Activated naive CD4-positive, alpha-beta T cell (primary cell): ENCODE measurements at regions not wholly inside any gene's neighbourhood (a gene's known extent, or its start where the extent isn't known, plus 50 kb on each side); places are given as distances from the start of the nearest gene placed in this dataset.
"Not testable (repeated sequence)": the region's sequence is repeated elsewhere in the genome, so short reads cannot be mapped to it uniquely, and the experiment has no call there.

Experiments used
- DNase-seq, 4 experiments: peaks; one replicate each; lab custom pipeline; 2025; lab: John Stamatoyannopoulos, UW

DNA sequence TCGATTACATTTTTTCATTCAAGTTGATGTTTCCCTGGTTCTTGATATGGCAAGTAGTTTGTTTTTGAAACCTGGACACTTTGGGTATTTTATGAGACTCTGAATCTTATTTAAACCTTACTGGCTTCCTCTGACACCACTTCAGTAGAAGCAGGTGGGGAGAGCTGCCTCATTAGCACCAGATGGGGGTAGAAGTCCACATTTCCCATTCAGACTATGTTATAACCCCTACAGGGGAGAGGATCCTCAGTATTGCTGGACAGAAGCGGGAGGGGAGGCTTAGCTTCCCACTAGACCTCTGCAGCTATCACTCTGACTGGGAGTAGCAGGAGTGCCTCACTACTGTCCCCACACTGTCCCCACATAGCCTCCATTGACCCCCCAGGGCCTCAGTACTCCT is 145.3 kb upstream of the SLC35G4 start:
- DNase-seq: no peak

DNA sequence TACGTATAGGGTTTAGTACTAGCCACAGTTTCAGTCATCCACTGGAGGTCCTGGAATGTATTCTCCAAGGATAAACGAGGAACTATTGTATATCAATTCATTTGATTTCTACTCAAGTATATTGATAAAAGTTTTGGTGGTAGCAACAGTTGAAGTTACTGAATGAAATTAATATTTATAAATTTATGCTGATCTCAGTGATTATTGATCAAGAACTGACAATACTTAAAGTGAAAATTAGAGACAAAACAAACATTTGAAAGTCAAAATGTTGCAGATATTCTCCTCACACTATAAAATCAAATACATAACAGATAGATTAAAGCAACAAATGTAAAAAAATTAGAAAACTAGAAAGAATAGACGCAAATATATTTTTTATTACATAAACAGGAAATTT is 150.9 kb upstream of the SLC35G4 start:
- DNase-seq: no peak

DNA sequence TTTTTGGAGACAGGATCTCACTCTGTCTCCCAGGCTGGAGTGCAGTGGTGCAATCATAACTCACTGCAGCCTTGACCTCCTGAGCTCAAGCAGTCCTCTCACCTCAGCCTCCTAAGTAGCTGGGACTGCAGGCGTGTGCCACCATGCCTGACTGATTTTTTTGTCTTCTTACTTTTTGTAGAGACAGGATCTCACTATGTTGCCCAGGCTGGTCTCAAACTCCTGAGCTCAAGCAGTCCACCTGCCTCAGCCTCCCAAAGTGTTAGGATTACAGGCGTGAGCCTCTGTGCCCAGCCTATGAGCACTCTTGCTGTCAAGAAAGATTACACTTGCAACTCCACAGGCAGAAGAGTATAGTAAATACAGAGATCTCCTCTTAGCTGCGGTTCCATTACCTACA is 151.5 kb upstream of the SLC35G4 start:
- not testable (repeated sequence) for DNase-seq

DNA sequence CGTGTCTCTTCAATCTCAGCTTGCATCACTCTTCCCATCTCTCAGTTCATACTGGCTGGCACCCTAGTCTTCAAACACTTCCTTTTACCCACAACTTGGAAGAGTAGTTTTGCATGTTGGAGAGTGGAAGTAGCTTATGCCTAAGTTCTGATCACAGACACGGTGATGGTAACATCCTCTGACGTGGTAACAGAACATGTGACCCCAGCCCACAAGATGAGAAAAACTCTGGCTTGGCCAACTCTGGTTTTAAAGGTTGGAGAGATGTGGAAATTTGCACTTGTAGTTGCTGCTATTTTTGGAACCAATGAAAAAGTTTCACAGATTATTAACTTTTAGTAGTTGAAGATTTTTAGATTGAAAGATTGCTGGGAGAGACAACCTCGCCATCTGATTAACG is 155.4 kb upstream of the SLC35G4 start:
- no peak for DNase-seq

DNA sequence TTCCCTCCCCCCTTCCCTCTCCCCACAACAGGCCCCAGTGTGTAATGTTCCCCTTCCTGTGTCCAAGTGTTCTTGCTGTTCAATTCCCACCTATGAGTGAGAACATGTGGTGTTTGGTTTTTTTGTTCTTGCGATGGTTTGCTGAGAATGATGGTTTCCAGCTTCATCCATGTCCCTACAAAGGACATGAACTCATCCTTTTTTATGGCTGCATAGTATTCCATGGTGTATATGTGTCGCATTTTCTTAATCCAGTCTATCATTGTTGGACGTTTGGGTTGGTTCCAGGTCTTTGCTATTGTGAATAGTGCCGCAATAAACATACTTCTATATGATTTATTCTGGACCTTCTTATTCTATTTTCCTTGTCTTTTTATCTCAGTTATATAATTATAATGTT is 165.2 kb upstream of the SLC35G4 start:
- not testable (repeated sequence) for DNase-seq

DNA sequence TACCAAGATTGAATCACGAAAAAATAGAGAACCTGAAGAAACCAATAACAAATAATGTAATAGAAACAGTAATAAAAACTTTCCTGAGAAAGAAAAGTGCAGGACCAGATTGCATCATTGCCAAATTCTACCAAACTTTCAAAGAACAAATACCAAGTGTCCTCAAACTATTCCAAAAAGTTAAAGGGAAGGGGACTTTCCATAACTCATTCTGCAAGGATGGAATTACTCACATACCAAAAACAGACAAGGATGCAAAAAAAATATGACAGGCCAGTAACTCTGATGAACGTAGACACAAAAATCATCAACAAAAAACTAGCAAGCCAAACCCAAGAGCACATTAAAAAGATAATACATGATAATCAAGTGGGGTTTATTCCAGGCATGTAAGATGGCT is 172.3 kb upstream of the SLC35G4 start:
- no peak for DNase-seq

DNA sequence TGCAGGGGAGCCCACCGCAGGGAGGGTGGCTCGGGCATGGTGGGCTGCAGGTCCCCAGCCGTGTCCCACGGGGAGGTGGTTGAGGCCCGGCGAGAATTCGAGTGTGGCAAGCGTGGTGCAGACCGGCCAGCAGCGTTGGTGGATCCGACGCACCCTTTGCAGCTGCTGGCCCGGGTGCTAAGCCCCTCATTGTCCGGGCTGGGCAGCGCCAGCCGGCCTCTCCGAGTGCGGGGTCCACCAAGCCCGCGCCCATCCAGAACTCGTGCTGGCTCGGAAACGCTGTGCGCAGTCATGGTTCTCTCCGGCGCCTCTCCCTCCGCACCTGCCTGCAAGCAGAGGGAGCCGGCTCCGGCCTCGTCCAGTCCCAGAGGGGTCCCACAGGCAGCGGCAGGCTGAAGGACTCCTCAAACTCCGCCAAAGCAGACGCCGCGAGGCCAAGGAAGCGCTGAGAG is 177.0 kb upstream of the SLC35G4 start:
- no peak for DNase-seq

DNA sequence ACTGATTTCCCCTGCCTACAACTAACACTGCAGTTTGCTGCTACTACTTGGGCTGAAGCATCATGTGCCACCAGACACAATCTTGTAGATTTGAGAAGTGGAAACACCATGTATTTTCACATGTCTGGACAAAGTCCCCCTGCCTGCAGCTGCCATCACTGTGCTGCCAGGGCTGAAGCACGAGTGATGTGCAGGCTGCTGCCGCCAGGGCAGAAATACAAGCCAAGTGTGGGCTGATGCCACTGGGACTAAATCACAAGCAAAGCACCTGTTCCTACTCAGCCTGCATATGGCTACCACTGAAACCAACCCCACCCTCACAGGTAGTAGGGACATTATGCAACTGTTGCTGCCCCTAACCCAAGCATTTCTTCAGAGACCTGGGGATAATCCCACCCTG is 179.5 kb upstream of the SLC35G4 start:
- DNase-seq: no peak

DNA sequence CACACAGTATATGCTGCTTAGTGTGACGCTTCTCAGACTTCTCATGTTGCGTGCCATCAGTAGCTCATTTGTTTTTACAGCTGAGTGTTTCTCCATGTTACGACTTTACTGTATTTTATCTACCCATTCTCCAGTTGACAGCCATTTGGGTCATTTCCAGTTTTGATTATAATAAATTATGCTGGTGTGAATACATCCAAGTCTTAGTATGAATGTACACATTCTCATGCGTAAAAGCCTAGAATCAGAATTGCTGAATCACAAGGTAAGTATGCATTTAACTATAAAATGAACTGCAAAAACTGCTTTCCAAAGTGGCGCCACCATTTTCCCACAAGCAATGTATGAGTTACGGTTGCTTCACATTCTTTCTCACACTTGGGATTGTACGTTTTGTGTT is 184.2 kb upstream of the SLC35G4 start:
- no peak for DNase-seq

DNA sequence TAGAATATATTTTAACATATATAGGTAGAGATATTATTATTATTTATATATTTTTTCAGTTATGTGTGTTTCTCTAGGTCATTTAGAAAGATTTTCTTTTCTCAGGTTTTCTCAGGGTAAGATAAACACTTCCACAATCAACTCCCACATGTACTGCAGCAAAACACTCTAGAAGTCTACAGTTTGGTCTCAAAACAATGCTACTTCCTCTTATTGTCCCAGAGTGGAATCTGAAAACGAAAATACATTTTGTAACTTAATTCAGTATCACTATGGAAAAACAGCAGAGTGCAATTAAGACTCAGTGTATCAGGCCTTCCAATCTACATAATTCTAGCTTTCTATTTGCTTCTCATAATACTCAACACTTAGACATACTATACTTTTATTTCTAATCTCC is 190.1 kb upstream of the SLC35G4 start:
- DNase-seq: no peak

DNA sequence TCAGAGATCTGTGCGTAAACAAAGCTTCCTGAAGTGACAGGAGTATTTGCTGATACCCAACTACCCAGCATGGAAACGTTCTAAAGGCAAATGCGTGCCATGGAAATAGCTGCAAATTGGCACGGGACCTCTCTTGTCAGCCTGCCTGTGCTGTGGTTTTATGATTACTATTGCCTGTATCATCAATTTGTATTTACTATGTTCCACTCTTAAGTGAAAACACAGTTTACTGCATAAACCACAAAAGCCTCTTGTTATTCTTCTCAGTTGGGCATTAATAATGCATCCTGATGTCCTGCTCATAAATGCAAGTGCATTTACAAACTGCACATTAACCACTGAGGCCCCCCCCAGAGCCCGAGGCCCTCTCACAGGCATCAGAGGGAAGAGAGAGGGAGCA is 196.6 kb upstream of the SLC35G4 start:
- DNase-seq: no peak

DNA sequence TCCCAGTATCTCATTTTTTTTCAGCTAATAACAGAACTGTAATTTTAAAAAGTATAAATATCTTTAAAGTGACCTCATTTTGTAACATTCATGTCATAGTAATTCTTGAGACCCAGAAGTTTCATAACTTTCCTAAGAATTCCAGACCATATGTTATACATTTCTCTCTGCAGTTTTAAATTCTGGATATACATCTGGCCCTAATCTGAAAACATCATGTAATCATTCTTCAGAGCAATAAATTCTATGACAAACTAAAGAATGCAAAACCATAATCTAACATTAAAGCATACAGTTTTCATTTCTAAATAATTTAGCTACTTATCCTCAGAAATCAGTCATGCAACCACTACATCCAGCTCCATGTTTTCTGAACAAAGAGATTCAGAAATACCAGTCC is 198.3 kb upstream of the SLC35G4 start:
- DNase-seq: no peak

DNA sequence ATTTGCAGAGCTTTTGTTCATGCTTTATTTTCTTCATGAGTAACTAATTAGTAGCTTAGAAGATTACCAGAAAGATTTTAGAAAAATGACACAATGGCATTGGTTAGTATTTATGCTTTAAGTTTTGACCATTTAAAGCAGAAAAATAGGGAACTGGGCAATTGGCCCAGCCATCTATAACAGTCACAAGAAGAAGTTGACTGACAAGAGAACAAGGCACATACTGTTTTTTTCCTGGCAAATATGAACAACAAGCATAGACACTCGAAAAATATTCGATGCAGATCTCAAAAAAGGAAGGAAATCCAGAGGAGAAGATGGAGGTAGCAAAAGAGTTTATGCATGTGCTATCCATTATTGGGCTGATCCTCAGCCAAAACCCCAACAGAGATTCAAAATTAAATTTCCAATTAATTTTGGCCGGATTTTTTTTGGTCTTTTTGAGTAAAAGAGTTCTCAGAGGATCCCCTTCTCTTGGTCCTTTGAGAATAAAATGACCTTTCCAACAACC is 200.8 kb upstream of the SLC35G4 start:
- DNase-seq: no peak

DNA sequence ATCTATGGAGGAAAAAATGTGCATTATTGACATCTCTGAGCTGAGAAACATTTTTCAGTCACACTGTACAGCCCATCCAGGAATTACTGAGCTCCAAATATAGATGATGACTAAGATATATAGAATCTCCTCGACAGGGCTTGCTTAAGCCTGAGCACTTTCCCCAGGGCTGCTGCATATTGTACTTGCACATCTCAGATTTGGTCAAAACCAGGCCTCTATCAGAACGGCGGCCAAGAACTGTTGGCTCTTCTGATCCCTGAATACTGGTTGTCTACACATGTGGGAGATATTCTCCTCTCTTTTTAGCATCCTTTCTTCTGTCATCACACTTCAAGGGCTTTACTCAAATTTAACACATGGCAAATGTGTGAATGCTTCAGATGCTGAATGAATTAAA is 201.5 kb upstream of the SLC35G4 start:
- DNase-seq: no peak

DNA sequence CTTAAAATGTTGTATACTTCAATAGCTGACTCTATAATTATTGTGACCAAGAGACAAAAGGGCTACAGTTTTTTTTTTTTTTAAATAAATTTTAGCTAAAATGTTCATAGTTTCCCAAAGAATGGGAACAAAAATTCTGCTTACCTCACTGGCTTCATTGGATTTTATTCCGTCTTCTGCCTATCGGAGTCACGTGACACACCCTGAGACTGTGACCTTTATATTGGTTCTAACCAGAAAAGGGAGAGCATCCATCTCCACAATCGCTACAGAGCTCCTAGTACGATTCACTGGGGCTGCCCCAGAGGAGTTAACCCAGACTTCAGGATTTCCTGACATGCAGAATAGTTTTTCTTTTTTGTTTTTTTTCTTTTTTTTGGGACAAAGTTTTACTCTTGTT is 203.6 kb upstream of the SLC35G4 start:
- no peak for DNase-seq

DNA sequence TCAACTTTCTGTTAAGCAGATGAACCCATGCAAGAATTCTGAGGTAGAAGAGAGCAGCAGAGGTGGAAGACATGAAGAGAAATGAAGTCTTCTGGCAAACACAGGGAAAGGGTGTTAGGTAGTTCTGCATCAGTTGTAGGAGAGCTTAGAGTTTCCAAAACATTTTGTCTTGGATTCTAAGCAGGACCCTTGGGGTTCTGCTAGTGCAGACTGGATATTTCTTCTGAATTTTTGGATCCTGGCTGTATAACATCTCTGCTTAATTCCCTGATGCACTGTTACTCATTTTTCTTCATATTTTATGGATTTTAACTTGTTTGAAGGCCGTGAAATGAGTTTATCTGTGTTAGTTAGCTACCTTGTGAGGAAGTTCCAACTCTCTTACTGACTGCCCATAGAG is 208.7 kb upstream of the SLC35G4 start:
- DNase-seq: no peak

DNA sequence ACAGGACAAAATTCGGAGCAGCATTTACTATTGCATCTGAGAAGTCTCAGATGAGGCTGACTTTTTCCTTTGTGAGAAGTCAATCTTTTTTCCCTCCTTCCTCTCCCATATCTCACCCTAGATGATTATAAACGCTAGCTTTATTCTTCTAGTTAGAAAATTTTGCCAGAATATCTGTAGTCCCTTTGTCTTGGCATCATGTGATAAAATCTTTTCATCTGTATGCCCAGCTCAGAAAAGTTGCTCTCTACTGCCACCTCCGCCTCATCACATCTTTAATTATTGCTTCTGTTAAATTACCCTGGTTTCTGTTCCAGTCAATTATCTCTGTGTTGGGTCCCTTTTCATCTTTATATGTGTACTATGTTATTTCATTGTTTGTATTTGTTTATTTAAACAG is 210.8 kb upstream of the SLC35G4 start:
- no peak for DNase-seq

DNA sequence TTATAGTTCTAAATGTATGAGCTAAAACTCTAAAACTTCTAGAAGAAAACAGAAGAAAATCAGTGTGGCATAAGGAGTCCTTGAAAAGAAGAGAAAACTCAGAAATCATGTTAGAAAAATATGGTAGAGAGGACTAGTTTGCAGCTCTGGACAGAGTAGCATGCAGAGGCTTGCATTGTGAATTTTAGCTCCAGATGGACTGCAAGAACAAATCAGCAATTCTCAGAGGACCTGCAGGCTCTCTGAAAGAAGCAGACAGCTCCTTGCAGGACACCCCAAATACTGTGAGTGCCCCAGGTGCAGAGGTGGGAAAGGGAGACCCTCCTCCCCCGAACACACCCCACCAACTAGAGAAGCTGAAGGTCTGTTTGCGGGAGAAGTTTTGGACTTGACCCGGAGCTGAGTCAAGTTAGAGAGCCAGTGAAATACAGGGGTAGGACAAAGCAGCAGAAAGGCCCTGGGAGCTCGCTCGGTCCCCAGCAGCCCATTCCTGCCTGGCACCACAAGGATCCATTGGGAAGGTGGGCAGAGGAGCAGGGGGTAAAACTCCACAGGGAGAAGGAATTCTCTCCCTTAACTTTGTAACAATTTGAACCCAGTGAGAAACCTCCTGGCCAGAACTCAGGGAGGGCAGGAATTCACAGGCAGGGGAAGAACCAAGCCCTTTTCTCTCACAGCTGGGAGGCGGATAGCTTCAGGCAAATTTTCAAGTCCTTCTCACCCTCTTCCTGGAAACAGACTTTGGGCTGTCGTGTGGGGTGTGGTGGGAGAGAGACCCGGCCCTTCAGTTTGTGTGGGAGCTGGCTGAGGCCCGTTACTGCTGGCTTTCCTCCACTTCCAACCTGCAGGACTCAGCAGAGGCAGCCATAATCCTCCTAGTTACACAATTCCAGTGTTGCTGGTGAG is 216.2 kb upstream of the SLC35G4 start:
- DNase-seq: no peak

DNA sequence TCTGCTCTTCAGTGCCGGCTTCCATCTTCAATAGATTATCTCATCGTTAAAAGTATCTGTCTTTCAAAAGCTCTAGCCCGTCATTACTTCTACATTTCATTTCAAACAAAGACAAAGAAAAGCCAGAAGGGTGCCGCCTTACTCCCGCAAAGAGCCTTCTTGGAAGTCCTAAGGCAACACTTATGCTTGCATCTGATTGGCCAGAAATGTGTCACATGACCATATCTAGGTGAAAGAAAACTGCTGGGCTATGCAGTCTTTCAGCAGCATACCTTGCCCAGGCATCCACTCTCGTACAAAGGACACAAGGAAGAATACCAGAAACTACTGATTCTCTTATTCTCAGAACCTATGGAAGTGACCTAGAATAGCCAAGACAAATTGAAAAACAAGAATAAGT is 217.1 kb upstream of the SLC35G4 start:
- no peak for DNase-seq

DNA sequence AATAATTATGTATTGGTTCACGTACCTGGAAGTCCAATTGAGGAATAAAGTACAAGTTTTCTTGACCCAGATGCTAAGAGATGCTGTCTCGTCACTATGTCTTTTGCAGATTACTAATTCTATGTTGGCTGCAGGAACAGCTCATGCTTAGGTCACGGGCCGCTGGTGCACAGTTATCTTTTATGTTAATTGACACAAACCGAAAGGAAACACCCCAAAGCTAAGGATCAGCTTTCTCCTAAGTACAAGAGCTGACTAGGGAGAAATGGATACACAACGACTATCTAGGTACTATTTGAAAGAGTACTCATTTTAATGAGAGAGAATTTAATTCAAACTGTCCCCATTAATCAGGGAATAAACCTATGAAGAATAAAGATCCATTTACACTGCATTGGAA is 217.7 kb upstream of the SLC35G4 start:
- no peak for DNase-seq

DNA sequence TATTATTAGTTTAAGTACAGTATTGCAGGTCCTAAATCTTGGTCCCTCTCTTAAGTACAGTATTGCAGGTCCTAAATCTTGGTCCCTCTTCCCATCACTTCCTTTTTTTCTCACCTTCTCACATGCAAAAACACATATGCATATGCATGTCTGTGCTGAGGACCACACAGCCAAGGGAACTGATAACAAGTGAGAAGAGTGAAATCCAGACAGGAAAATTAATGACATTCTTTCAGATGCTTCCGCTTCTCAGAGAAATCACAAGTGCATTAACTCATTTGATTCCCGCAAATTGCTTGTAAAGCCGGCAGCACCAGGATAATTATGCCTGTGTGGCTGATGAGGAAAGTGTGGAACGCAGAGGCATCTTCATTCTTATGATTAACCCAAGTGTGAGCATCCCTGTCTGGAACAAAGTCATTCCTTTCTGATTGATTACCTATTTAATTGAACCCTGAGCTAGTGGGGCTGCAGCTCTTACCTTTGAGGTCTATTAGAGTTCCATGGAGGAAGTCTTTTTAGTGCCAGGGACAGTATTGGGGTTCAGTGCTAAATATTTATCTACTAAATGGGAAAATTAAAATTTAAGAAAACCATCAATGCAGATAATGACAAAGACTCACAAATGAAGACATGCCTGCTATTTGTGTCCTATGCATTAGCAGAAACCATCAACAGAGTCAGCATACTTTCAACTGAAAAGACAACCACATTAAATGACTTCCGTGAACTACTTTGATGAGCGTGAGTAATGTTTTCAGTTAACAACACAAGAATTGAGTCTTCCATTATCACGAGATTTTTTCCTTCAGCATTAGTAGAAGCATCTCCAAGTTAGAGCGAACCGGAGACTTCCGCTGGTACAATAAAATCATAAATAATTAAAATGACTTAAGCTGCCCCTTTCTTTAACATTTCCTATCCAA is 220.4 kb upstream of the SLC35G4 start:
- DNase-seq: no peak

DNA sequence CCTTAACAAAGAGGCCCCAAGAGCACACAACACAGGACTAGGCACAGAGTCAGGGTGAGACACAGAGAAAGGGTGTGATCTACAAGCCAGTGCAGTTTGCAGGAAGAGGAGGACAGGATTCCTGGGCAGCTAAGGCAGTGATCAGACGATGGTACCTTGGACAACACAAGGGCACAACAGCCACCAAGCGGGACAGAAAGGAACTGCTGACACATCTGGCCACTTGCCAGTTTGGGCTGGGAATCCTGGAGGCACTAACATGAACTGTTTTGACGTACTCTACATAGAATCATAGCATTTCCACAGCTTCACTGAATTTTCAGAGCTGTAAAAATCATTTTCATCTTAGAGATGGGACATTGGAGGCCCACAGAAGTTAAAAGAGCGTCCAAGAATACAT is 221.5 kb upstream of the SLC35G4 start:
- no peak for DNase-seq

DNA sequence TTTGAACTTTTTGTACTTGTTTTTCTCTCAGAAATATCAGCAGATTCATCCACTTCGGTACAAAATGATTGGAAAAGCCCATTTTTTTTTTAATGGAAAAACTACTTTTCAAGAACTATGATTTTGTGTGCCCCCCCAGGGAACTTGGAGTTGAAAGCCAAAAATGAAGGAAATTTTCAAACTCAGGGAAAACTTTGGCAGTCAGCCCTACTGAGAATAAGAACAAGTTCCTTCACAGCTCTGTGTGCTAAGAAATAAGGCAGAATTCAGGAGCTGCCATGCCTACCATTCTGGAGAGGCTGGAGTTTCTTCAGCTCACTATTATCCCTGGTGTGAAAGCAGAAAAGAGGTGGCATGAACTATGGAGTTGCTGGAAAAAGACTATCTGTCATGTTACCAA is 226.0 kb upstream of the SLC35G4 start:
- no peak for DNase-seq
